Psoas muscle (tissue), 7 donors: ENCODE measurements at regions not wholly inside any gene's neighbourhood (a gene's known extent, or its start where the extent isn't known, plus 50 kb on each side); places are given as distances from the start of the nearest gene placed in this dataset.

Experiments used
- ATAC-seq, 4 donors: fragments of 200-7000 bp; cut with Tn5 transposase; one replicate each; pipeline ENCODE4 v1.9.1; 2020; ENCODE audit warnings: moderate library complexity in 3 of 4, mild to moderate bottlenecking in 2 of 4
- DNase-seq, 2 donors: peaks; one replicate each; pipeline ENCODE4 v3.0.0-alpha.2; 2020
- H3K27ac ChIP-seq: fragments of 200-600 bp; one replicate; pipeline ENCODE4 v1.8.0; 2022
- H3K27me3 ChIP-seq, 3 donors: fragments of 200-600 bp in 1 of 3; one replicate each; pipeline versions ENCODE4 v1.6.1 to v1.8.0; 2013 to 2022; ENCODE audit warnings: low read length in 2 of 3, mild to moderate bottlenecking in 2 of 3, moderate library complexity in 1 of 3; ENCODE audit not compliant: insufficient read depth in 3 of 3
- H3K36me3 ChIP-seq, 2 donors: fragments of 200-600 bp in 1 of 2; one replicate each; pipeline versions ENCODE4 v1.6.1 to v1.8.0; 2013 to 2022; ENCODE audit warnings: low read depth in 1 of 2, mild to moderate bottlenecking in 1 of 2, moderate library complexity in 1 of 2; ENCODE audit not compliant: insufficient read depth in 1 of 2
- H3K4me1 ChIP-seq: fragments of 200-600 bp; one replicate; pipeline ENCODE4 v1.8.0; 2022
- H3K4me3 ChIP-seq: fragments of 200-600 bp; one replicate; pipeline ENCODE4 v1.8.0; 2022; ENCODE audit warnings: mild to moderate bottlenecking
- H3K9me3 ChIP-seq: fragments of 200-600 bp; one replicate; pipeline ENCODE4 v1.8.0; 2022
- CTCF ChIP-seq: fragments of 200-600 bp; IDR thresholded peaks from one replicate; pipeline ENCODE4 v1.8.0; 2022; ENCODE audit warnings: antibody characterized with exemption
- WGBS, 3 donors: extraction: QIAGEN DNeasy Blood & Tissue Kit; methylation state at CpG; one replicate each; pipeline versions ENCODE4 v1.1.6 to v1.1.7; 2013; 5-methylcytosine and 5-hydroxymethylcytosine counted together
- intact Hi-C, 2 donors: fragments of 100-400 bp; cut with DNase I; formaldehyde crosslinking; loops; one replicate each; pipeline versions ENCODE4 v1.11.0 to v1.14.2; 2022
- donor health status: healthy with polysubstance abuse.
- donor health status: DM: no; HTN: no; CAD: no; lungs with moderate emphysema.
- donor health status: Bipolar disorder and iron deficiency.
- donor health status: healthy.
- donor health status: DM: yes; HTN: yes; CAD: no.
- donor health status: DM: no; HTN: no; CAD: no.
- donor health status: DM: yes; HTN: yes; CAD: no.

- H3K27me3 ChIP-seq = no peaks in the 10 kb centered on the region
- H3K36me3 ChIP-seq = no peaks in the 10 kb centered on the region
- H3K4me1 ChIP-seq = no peaks in the 10 kb centered on the region
- no peaks in the 10 kb centered on the region for H3K9me3 ChIP-seq
- no peak for ATAC-seq
- TF ChIP-seq CTCF = no peak
- H3K27ac ChIP-seq = no peak overlapping the region
- intact Hi-C loops = no loop called here
- no peak overlapping the region for H3K4me3 ChIP-seq
- DNase-seq = no peak
- WGBS, 3 donors = 95 to 100% (median 98%) methylated on average over 2 of the region's 2 CpGs
Measured at GRCh38 chr3:80252113-80252512, 484.3 kb upstream of the ROBO1 start.

DNA sequence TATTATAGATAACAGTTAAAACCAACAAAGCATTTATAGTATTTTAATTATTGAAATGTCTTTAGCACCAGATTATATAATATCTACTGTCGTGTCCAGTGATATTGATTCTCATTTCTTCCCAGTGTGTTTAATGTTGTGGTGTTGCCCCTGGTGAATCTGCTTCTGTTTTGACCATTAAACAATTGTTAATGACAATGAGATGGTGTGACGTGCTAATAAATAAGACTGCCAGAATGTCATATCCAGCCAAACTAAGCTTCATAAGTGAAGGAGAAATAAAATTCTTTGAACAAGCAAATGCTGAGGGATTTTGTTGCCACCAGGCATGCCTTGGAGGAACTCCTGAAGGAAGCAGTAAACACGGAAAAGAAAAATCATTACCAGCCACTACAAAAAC is 480.0 kb upstream of the ROBO1 start:
- WGBS, 3 donors = 85 to 92% (median 86%) methylated on average over 3 of the region's 3 CpGs
- DNase-seq (no peak), ATAC-seq (no peak)
- H3K9me3 ChIP-seq = no peaks in the 10 kb centered on the region
- H3K27ac ChIP-seq = no peak overlapping the region
- no peaks in the 10 kb centered on the region for H3K27me3 ChIP-seq
- intact Hi-C loops = no loop called here
- no peaks in the 10 kb centered on the region for H3K4me1 ChIP-seq
- TF ChIP-seq CTCF = no peak
- no peak overlapping the region for H3K4me3 ChIP-seq
- H3K36me3 ChIP-seq = no peaks in the 10 kb centered on the region

DNA sequence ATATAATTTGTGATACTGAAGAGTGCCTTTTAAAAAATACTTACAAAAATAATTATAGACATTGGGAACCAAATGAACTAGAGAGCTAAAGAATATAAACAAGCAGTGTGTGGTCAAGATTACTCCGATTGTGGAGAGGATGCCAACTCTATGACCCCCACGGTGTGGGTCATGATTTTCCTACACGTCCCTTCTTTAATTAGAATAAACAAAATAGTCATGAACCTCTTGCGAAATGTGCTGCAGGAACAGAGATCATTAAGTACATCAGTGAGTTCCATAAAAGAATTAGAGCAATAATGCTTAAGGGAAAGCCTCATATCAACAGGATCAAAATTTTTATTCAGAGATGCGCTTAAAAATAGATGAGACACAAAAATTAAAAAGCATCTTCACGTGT is 476.6 kb upstream of the ROBO1 start:
- DNase-seq = no peak
- 36 to 43% (median 39%) methylated on average over 6 of the region's 6 CpGs for WGBS, 3 donors

GRCh38 chr3:80241791-80242190 is 474.0 kb upstream of the ROBO1 start:
- no peak for ATAC-seq
- WGBS, 3 donors = 92 to 98% (median 96%) methylated on average over 1 of the region's 1 CpG

More for the DNA sequence above, 476.6 kb upstream of the ROBO1 start:
- TF ChIP-seq CTCF = no peak
- Histone ChIP-seq H3K27ac (no peak overlapping the region), H3K4me1 (no peaks in the 10 kb centered on the region), H3K9me3 (no peaks in the 10 kb centered on the region), H3K4me3 (no peak overlapping the region), H3K36me3 (no peaks in the 10 kb centered on the region), H3K27me3 (no peaks in the 10 kb centered on the region)
- intact Hi-C loops = no loop called here
- no peak for ATAC-seq

More at GRCh38 chr3:80241791-80242190, 474.0 kb upstream of the ROBO1 start:
- H3K36me3 ChIP-seq = no peaks in the 10 kb centered on the region
- H3K27me3 ChIP-seq = no peaks in the 10 kb centered on the region
- H3K4me1 ChIP-seq = no peaks in the 10 kb centered on the region
- H3K27ac ChIP-seq = no peak overlapping the region
- H3K9me3 ChIP-seq = no peaks in the 10 kb centered on the region
- TF ChIP-seq CTCF = no peak
- no peak overlapping the region for H3K4me3 ChIP-seq
- intact Hi-C loops = no loop called here
- no peak for DNase-seq
